Fibroblast of skin of back (primary cell): ENCODE measurements at regions not wholly inside any gene's neighbourhood (a gene's known extent, or its start where the extent isn't known, plus 50 kb on each side); places are given as distances from the start of the nearest gene placed in this dataset.
A peak's percentile ranks its signal among the peaks of the same experiment; 100 is the strongest.
"Not testable (repeated sequence)": the region's sequence is repeated elsewhere in the genome, so short reads cannot be mapped to it uniquely, and the experiment has no call there.

Experiments
- DNase-seq: peaks from one replicate; pipeline ENCODE4 v3.0.0-alpha.2; 2013

GRCh38 chr3:64798316-64798715, 110.5 kb upstream of the ADAMTS9 start:
- no peak for DNase-seq

GRCh38 chr3:64796607-64797399, 109.0 kb upstream of the ADAMTS9 start:
- no peak for DNase-seq

- DNase-seq: no peak
Measured at GRCh38 chr3:64792445-64792844, 104.6 kb upstream of the ADAMTS9 start.

DNA sequence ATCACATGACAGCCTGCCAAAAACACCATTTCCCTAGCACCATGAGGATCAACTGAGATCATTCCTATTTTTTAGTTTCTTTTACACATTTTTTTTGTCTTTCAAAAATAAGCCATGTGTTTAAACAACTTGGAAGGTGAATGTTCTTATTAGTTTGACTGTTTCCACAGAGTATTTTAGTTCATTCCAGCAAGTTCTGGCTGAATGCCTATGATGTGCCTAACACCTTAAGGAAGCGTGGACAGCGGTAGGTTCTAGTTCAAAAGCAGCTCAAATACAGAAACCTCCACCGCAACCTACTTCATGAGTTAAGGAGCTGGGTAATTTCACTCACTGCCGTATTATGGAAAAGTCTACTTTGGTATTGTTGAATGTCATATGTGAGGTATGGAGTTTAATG, 101.3 kb upstream of the ADAMTS9 start:
- no peak for DNase-seq

DNA sequence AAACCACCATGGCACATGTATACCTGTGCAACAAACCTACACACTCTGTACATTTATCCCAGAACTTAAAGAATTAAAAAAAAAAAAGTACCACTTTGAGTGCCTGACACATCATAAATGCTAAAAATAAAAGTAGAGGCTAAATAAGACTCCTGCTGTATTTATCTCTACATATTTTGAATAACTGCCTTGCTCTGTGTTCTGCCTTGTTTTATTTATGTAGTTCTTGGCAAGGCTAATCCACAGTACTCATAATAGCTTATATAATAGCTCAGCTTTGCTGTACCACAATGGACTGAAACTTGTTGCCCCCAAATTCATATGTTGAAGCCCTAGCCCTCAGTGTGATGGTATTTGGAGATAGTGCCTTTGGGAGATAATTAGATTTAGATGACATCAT, 95.4 kb upstream of the ADAMTS9 start:
- no peak for DNase-seq

- not testable (repeated sequence) for DNase-seq
Measured at GRCh38 chr3:64780923-64781322, 93.1 kb upstream of the ADAMTS9 start.

- no peak for DNase-seq
Measured at GRCh38 chr3:64773137-64773536, 85.3 kb upstream of the ADAMTS9 start.

DNA sequence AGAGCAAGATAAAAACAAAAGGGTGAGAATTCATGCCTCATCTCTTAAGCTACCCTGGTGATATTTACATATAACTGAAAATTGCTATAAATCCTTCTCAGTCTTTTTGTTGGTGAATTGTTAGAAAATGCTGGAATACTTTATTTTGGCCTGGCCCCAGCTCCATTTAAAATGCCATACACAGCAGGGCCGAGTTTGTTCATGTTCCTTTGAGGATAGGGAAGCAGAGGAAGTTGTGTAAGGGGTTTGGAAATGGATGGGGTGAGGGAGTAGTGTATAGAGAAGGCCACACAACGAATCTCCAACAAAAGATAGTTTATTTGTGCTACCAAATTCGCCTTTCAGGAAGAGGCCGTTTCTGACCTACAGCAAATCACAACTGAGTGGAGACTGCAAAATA, 78.6 kb upstream of the ADAMTS9 start:
- DNase-seq: no peak

DNA sequence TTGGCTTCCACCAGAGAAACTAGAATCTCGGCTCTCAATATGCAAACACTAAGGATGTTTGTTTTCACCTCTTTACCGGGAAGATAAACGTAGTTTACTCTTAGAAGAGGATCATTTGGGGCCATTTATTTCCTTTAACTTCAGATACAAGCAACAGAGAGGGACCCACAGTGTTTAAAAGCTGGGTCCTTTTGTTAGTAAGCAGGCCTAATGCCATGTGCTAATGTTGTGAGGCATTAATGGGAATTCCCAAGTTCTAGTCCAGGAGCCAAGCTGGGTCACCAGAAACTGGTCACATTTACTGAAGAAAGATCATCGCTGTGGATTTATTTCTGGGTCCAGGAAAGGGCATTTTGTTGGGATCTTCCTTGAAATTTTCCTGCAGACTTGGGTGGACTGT, 78.1 kb upstream of the ADAMTS9 start:
- DNase-seq: no peak

- DNase-seq: no peak
Measured at GRCh38 chr3:64764386-64764929, 76.7 kb upstream of the ADAMTS9 start.

DNA sequence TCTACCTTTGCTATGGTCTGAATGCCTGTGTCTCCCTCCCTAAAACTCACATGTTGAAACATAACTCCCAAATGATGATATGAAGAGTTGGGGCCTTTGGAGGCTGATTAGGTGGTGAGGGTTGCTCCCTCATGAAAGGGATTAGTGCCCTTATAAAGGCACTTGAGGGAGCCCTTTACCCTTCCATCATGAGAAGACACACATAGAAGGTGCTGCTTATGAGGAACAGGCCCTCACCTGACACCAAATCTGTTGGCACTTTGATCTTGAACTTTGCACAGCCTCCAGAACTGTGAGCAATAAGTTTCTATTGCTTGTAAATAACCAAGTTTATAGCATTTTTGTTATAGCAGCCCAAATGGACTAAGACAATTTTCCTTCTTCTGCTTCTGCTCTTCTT, 76.2 kb upstream of the ADAMTS9 start:
- no peak for DNase-seq

- no peak for DNase-seq
Measured at GRCh38 chr3:64761729-64762128, 73.9 kb upstream of the ADAMTS9 start.

DNA sequence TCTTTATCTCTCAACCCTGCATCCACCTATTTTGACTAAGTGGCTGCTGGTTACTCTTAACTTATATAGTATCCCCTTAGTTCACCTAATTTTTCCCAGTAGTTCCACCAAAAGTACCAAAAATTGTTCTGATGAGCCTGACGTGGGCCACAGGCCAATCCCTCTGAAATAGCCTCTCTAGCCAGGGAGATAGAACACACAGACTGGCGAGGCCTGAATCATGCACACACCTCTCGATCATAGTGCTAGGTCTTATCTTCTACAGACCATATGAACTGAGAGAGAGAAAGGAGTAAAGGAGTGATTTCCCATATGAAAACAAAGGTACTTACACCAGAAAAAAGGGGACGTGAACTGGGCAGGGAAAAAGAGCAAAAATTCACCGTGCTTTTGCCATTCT, 72.5 kb upstream of the ADAMTS9 start:
- DNase-seq: no peak

GRCh38 chr3:64759811-64760210, 72.0 kb upstream of the ADAMTS9 start:
- no peak for DNase-seq

DNA sequence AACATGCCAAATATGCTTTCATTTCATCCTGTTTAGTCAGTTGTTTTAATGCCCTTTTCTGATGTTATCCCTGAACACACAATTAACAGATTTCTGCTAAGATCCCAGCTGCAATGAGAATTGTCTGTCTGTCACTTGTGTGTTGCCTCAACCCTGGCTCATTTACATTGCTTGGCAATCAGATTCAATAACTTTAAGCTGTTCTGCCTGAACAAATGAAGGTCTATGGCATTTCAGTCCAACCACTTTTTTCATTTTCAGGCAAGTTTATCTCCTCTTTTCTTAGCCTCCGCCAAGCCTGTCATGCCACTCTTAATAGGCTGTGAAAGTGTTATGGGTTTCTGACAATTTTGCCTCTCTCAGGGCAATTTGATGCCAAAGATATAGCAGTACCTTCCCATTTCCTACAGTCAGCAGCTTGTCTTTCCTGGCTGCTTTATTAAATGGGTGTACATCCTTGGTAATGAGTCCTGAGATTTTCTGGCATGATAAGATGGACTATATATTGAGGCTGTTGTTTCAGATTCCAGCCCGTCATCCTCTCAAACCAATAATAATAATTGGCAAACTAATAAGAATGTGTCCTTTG, 68.7 kb upstream of the ADAMTS9 start:
- DNase-seq: no peak

DNA sequence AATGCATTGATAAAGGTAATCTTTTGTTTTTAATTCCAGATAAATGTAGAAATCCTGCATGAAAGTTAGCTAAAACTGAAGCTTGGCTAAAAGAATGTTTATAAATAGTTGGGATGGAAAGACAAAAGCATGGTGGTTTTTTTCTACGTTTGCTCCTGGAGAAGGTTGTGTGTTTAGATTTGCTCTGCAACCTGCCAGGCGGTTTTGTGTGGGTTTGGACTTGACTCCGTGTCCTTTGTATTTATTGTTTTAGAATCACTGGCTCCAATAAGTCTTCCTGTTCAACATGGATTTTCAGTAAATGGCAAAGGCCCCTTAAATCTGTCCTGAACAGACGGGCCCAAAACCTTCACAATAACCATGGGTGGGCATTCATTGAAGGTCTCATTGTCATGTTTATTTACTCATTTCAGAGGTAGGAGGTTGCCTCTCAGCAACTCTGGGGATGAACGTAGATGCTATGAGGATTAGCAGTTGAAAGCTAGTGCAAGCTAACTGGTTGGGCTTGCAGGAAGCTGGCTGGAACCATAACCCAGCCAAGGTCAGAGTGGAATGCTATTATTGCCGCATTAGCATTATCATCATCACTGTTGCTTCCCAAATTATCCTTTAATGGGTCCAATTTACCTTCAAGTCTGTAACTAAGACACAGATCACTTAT, 60.6 kb upstream of the ADAMTS9 start:
- DNase-seq: no peak

DNA sequence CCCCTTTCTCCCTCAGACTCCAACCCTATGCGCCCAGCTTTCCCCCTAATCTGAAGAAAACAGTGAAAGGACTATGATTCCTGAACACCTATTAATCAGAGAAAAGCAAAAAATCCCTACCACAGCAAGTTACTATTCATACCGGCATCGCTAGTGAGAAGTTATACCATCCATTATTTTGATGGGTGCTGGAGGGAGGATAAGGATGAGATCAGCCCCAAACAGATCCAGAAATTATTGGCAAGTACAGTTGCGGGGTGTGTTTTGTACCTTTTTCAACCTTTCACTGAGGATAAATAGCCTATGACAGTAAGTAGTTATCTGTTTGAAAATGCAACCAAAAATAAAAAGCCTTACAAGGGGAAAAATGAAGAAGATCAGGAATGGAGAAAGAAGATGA, 59.9 kb upstream of the ADAMTS9 start:
- no peak for DNase-seq

DNA sequence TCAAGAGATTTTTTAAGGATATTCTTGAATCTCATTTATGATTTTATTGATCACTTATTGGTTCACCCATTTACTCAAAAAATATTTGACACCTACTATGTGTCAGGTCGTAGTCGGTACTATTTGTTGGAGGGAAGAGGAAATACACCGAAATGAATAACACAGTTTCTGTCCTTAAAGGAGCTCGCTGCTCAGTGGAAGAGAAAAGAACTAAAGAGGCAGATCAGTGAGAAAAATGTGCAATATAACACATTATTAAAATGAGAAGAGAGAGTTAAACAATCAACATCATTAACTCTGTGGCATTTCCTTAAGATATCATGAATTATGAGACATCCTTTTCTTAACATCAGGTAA, 56.1 kb upstream of the ADAMTS9 start:
- DNase-seq: no peak

DNA sequence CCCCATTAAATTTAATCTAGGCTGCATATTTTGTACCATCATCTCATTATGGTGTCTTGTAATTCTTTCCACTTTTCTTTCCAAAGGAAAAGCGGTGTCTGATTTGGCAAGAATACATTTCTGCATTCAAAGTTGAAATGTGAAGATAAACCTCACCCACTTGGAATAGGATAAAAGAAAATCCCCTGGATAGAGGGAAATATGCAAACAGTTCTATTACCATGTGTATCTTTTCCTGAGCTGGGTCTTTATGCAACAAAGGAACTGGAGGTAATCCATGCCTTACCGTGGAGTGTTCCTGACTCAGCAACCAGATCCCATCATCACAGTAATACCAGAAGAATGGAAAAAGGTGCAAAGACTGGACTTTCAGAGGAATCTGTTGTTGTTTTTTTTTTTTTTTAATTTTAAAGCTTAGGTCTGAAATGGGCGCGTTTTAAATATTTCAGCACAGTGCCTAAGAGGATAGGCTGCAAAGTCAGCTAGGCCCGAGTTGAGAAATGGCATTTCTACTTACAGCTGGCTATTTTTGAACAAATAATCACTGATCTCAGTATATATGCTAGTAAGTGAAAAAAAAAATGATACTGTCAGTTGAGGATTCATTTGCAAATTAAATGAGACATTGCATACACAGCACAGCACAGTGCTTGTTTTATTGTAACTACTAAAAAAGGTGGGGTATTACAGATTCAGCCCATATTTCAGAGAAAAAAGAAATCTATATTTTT, 55.5 kb upstream of the ADAMTS9 start:
- no peak for DNase-seq

DNA sequence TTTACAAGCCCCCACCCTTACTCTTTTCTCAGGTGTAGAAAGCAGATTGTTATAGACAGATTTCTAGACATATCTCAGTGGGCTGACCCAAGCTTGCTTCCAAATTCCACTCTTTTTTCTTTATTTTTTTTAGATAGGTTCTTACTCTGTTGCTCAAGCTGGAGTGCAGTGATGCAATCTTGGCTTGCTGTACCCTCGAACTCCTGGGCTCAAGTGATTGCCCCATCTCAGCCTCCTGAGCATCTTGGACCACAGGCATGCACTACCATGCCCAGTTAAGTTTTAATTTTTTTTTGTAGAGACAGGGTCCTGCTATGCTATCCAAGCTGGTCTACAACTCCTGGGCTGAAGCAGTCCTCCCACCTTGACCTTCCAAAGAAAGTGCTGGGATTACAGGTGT, 53.5 kb upstream of the ADAMTS9 start:
- DNase-seq: no peak

- peak; percentile 52 for DNase-seq
Measured at GRCh38 chr3:64739971-64740631, 52.3 kb upstream of the ADAMTS9 start.
